ENCODE measurements at regions not wholly inside any gene's neighbourhood (a gene's known extent, or its start where the extent isn't known, plus 50 kb on each side); places are given as distances from the start of the nearest gene placed in this dataset.
"Not testable (repeated sequence)": the region's sequence is repeated elsewhere in the genome, so short reads cannot be mapped to it uniquely, and the experiment has no call there.

DNA sequence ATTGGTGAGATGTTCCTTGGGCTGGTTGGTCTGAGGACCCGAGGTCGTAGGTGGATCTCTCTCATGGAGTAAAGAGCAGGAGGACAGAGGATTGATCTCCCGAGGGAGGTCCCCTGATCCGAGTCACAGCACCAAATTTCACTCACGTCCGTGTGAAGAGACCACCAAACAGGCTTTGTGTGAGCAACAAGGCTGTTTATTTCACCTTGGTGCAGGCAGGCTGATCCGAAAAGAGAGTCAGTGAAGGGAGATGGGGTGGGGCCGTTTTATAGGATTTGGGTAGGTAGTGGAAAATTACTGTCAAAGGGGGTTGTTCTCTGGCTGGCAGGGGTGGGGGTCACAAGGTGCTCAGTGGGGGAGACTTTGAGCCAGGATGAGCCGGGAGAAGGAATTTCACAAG is 97.5 kb upstream of the SLC25A48 start:
- TF ChIP-seq CTCF, POLR2A (IDR thresholded peaks at IDR 0.05): not testable (repeated sequence)
